ENCODE measurements at regions not wholly inside any gene's neighbourhood (a gene's known extent, or its start where the extent isn't known, plus 50 kb on each side); places are given as distances from the start of the nearest gene placed in this dataset.

DNA sequence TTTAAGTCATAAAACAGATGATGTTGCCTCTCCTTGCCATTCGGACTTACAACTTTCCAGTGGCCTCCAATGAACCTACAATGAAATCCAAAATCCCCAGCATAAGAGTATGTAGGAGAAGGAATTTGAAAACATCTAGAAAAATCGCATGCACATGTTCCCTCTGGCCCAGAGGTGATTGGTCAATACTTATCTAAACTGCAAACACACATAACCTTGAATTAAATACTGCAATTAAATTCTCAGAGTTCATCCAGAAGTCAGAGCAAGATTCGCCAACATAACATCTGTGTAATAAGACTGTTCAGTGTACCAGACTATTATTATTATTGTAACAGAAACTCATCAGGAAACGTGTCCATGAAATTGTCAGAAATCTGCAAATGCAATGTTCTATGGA lies 82.2 kb upstream of the USP29 start:
- DNase-seq: no peak

- DNase-seq: no peak
These were observed 72.0 kb upstream of the USP29 start for GRCh38 chr19:57047743-57048142.

DNA sequence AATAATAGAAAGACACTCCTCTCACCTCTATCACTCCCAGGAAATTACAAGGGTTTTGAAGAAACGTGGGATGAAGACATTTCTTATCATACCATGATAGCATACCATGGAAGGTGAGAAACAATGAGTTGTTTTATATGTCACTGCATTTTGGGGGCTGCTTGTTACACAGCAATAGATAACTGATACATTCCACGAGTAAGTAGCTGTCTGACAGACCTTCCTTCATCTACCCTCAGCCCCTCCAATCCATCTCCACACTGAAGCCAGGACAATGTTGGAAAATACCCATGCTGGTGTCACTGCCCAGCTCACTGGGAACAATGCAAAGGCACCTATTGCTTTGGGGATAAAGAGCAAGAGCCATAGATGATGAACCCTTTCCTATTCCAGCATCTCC lies 68.9 kb upstream of the USP29 start:
- DNase-seq: no peak

DNA sequence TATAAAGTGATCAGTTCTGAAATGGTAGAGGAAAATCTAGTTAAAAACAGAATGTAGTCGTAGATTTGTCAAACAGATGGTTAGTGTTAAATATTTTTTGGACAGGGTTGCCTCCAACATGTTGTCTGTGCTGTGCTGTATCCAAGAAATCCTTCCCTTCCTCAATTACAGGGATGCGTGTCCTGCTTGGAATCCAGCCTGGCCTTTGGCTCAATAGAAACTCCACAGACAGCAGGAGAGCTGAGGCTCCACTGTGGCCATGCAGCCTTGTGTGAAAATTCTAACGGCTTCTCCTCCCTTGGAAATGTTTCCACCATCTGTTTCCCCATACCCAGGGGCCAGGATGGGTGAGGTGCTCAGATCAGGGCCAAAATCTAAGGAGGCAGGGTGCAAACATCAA lies 67.7 kb upstream of the USP29 start:
- DNase-seq: no peak

DNA sequence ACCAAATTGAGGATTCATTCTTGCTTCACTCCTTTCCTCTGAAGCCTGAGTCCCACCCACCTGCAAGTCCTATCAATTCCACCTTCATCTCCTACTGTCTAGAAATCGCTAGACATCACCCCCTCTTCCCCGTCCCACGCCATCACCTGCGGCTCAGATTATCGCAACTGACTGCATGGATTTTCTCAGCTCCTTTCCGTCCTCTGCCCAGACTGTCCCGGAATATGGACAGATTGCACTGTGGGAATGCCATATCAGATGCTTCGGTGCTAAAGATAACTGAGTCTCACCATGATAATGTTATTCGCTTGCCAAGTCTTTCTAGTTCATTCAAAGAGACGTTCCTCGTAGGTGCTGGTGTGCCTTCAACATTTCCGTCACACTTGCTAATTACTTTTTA lies 66.4 kb upstream of the USP29 start:
- DNase-seq: no peak

GRCh38 chr19:57055956-57056355 lies 63.8 kb upstream of the USP29 start:
- no peak for DNase-seq

GRCh38 chr19:57057036-57057686 lies 62.6 kb upstream of the USP29 start:
- DNase-seq: no peak

DNA sequence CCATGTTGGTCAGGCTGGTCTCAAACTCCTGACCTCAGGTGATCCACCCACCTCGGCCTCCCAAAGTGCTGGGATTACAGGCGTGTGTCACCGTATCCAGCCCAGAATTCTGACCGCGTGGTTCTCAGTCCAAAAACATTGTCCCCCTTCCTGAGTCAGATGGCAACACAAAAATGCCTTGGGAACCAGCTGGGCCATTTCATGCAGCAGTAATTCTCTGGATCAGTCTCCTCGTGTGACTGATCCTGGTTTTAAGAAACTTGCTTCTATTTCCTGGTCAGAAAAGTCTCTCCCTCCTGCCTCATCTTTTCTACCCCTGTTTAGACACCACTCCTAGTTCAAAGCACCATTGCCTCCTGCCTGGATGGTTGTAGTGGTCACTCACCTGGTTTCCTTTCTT lies 60.9 kb upstream of the USP29 start:
- DNase-seq: no peak

- no peak for DNase-seq
These were observed 56.7 kb upstream of the USP29 start for GRCh38 chr19:57063070-57063469.

DNA sequence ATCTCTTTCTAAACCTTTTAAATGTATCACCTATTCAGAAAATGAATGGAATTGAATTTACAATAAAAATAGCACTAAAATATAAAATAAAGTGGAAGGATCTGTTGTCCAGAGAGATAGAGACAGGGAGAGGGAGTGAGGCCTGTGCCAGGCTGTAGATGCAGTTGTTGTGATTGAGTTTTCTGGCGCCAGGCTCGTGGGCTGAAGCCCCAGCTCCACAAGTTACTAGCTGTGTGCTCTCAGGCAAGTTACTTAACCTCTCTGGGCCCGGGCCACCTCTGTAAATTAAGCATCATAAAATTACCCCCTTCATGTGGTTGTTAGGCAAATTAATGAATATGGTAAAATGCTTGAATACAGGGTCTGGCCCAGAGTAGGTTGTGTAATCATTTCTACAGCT lies 52.3 kb upstream of the USP29 start:
- no peak for DNase-seq

DNA sequence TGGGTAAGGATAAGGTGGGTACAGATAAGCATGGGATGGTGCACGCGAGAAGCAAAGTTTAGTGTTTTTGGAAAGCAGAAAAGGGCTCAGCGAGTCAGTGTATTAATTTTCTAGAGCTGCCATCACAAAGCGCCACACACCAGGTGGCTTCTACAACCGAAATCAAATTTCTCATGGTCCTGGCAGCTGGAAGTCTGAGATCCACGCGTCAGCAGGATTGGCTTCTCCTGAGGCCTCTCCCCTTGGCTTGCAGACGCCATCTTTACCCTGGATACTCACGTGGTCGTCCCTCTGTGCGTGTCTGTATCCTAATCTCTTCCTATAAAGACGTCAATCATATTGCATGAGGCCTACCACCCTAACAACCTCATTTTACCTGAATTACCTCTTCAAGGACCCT lies 51.5 kb upstream of the USP29 start:
- DNase-seq: no peak

- no peak for DNase-seq
These were observed 50.7 kb upstream of the USP29 start for GRCh38 chr19:57068921-57069697.

All from NCI-H2029 treated with DMSO at 0.1 percent for 48 hours (cell line).